Fibroblast of pulmonary artery (primary cell): ENCODE measurements at regions not wholly inside any gene's neighbourhood (a gene's known extent, or its start where the extent isn't known, plus 50 kb on each side); places are given as distances from the start of the nearest gene placed in this dataset.

Source experiments
- DNase-seq: peaks from one replicate; pipeline ENCODE4 v3.0.0-alpha.2; 2010; ENCODE audit warnings: low read depth
- H3K4me3 ChIP-seq: replicated peaks from 2 replicates; pipeline ENCODE4 v1.5.1; 2011; ENCODE audit warnings: low read depth, mild to moderate bottlenecking, control low read depth, low read length, moderate library complexity
- TF ChIP-seq, protein P1 (sequence below): IDR thresholded peaks from 2 replicates; pipeline ENCODE4 v1.5.1; 2011; ENCODE audit warnings: mild to moderate bottlenecking, control low read depth, low read length, inconsistent platforms; ENCODE audit errors: missing control alignments

DNA sequence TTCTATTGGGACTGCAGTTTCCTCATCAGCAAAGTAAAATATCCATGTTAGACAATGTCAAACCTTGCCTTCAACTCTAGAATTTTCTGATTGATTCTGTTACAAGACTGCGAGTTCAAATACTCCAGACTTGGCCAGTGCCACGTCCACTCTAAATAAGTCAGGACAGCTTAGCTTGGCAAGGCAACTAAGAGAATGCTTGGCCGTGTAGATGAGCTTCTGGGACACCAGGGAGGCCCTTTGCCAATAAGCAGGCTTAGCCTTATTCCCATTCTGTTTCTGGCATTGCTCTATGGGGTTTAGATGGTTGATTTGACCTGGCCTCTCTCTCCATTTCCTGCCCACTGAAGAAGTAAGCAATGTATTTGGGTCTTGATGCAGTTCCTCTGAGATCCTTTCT lies 218.1 kb upstream of the SIX2 start:
- DNase-seq = no peak
- TF ChIP-seq, protein P1, sequence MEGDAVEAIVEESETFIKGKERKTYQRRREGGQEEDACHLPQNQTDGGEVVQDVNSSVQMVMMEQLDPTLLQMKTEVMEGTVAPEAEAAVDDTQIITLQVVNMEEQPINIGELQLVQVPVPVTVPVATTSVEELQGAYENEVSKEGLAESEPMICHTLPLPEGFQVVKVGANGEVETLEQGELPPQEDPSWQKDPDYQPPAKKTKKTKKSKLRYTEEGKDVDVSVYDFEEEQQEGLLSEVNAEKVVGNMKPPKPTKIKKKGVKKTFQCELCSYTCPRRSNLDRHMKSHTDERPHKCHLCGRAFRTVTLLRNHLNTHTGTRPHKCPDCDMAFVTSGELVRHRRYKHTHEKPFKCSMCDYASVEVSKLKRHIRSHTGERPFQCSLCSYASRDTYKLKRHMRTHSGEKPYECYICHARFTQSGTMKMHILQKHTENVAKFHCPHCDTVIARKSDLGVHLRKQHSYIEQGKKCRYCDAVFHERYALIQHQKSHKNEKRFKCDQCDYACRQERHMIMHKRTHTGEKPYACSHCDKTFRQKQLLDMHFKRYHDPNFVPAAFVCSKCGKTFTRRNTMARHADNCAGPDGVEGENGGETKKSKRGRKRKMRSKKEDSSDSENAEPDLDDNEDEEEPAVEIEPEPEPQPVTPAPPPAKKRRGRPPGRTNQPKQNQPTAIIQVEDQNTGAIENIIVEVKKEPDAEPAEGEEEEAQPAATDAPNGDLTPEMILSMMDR = no peak
- no peak overlapping the region for H3K4me3 ChIP-seq

DNA sequence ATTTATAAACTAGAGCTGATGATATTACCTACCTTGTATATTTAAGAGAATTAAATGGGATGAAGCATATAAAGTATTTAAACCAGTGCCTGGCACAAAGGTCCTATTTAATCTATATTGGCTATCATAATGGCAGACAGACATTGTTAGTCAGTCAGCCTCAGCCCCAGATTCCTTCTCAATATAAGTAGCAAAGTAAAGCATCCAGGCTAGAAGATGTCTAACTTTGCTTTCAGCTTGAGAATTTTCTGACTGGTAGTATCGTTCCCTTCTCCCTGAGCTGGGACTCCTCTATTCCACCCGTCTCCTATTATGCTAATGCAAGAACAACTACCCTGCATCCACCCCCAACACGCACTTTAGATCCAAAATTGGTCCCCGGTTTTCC lies 215.7 kb upstream of the SIX2 start:
- TF ChIP-seq, protein P1 = no peak
- H3K4me3 ChIP-seq = no peak overlapping the region
- DNase-seq = no peak

DNA sequence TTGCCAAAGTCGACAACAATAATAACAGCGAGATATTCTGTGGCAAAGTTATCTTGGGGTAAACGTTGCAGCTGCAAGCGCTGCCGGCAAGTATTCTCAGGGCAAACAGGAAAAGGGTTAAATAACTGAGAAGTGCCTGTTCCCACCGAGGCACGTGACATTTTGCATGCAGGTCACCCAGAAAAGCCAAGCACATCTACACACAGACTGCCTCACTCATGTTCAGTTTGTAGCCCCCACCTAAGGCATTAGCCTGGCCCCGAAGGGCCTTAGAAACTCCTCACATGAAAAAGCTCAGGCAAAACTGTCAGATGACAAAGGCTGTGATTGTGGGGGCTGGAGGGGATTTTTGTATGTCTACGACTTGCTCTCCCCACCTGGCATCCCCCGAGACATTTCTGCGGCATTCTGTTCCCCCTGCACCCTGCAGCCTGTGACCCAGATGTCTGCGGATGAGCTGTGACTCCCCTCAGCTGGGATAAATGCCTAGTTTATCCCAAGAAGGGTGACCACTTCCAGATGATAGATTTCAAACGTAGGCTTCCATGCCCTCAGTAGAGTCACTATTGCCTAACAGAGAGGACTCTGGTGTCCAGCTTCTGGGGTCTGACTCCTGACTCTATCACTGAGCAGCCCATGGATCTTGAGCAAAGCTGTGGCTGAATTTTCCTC lies 215.2 kb upstream of the SIX2 start:
- no peak for DNase-seq
- no peak overlapping the region for H3K4me3 ChIP-seq
- TF ChIP-seq, protein P1 = no peak

DNA sequence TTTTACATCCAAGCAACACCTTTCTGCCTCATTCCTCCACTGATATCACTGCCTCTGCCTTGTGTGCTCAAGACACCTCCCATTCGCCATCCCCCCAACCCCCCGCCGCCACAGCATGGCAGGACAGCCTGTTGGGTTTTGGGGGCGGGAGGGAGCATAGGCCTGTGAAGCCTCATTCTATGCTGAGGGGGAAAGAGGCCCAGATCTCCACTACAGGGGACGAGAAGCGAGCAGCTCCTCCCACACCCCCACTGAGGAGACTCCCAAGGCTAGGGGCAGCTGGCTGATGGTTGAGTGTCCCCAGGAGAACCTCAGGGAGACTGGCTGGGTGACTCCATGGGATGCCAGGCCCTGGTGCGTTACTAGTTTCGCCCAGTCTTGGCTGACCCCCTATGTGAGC lies 214.3 kb upstream of the SIX2 start:
- no peak for DNase-seq
- TF ChIP-seq, protein P1 = no peak

DNA sequence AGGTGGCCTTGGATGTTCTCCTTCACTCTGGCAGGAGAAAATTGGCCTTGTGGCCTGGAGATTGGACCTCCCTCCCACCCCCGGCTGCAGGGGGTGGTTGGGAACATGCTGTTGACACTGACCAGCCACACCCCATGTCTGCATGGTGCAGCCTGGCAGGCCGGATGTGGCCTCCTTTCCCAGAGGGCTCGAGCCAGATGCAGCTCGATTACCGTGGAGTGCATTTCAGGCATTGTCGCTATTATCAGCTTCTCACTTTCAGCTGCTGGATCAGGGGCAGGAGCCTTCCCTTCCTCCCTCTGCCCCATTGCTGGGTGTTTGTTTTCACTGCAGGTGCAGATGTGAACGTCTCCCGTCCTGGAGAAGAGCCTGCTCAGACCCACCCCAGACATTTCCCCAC lies 211.0 kb upstream of the SIX2 start:
- DNase-seq = no peak
- TF ChIP-seq, protein P1 = no peak
- no peak overlapping the region for H3K4me3 ChIP-seq

More for the DNA sequence above, 214.3 kb upstream of the SIX2 start:
- no peak overlapping the region for H3K4me3 ChIP-seq

DNA sequence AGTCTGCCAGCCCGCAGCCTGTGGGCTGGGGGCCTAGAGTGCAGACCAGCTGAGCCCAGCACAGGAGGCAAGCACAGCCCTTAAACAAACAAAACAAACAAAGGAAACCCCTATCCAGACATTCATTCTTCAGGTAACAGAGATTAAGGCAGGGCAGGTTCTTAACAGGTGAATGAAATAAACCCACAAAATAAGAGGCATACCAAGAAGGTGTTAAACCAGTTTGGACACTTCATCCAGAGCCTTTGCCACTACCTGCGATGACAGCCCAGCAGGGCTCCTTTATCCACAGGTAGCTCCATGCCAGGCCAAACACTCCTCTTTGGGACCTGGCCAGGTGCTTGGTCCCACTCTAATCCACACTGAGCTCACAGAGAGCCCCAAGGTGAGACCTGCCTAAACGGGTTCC lies 209.7 kb upstream of the SIX2 start:
- DNase-seq = no peak
- TF ChIP-seq, protein P1 = no peak

DNA sequence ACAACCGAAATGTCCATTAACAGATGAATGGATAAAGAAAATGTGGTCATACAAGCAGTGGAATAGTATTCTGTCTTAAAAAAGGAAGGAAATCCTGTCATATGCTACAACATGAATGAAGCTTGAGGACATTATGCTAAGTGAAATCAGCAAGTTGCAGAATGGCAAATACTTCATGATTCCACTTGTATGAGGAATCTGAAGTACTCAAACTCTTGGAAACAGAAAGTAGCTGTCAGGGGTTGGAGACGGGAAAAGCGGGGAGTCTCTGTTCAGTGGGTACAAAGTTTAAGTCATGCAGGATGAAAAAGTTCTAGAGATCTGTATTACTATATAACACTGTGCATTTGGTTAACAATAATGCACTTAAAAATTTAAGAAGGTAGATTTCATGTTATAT lies 209.0 kb upstream of the SIX2 start:
- no peak for DNase-seq
- no peak overlapping the region for H3K4me3 ChIP-seq
- TF ChIP-seq, protein P1 = no peak

More for the DNA sequence above, 209.7 kb upstream of the SIX2 start:
- no peak overlapping the region for H3K4me3 ChIP-seq
